GM10248 (cell line): ENCODE measurements at regions not wholly inside any gene's neighbourhood (a gene's known extent, or its start where the extent isn't known, plus 50 kb on each side); places are given as distances from the start of the nearest gene placed in this dataset.

Experiments
- CTCF ChIA-PET: fragments of 300-600 bp; sonication (Branson Sonifier 250); formaldehyde crosslinking; extraction: SDS; loops from one replicate; lab custom pipeline; 2021; ENCODE audit warnings: antibody characterized with exemption; lab: Yijun Ruan, JAX
- POLR2A ChIA-PET: fragments of 350-650 bp; sonication (Branson Sonifier 250); formaldehyde crosslinking; extraction: SDS; loops from one replicate; lab custom pipeline; 2020; ENCODE audit warnings: antibody characterized with exemption; lab: Yijun Ruan, JAX
- DNase-seq: peaks from one replicate; pipeline ENCODE4 v3.0.0; 2012; ENCODE audit errors: extremely low spot score
- TF ChIP-seq, protein P1 (sequence below): IDR thresholded peaks from 2 replicates; pipeline ENCODE4 v1.5.1; 2012; ENCODE audit warnings: mild to moderate bottlenecking, low read depth; ENCODE audit errors: extremely low read depth, missing control alignments, control extremely low read depth

DNA sequence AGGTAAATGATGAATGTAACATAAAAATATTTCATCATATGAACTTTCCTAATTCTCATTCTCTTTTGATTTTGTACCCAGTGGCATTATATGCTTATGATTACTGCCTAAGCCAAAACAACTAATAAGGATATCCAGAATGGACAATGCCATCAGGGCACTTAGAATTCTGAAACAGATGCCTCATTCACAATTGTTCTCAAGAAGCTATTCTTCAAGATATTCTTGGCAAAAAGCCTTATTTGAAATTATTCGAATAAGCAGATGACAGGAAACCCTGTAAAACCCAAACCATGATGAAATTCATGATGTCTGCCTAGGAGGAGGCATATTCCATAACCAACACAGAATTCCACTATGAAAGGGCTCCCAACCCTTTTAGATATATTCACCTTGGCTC, 353.2 kb upstream of the TRIB2 start:
- TF ChIP-seq, protein P1, sequence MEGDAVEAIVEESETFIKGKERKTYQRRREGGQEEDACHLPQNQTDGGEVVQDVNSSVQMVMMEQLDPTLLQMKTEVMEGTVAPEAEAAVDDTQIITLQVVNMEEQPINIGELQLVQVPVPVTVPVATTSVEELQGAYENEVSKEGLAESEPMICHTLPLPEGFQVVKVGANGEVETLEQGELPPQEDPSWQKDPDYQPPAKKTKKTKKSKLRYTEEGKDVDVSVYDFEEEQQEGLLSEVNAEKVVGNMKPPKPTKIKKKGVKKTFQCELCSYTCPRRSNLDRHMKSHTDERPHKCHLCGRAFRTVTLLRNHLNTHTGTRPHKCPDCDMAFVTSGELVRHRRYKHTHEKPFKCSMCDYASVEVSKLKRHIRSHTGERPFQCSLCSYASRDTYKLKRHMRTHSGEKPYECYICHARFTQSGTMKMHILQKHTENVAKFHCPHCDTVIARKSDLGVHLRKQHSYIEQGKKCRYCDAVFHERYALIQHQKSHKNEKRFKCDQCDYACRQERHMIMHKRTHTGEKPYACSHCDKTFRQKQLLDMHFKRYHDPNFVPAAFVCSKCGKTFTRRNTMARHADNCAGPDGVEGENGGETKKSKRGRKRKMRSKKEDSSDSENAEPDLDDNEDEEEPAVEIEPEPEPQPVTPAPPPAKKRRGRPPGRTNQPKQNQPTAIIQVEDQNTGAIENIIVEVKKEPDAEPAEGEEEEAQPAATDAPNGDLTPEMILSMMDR: no peak
- no peak for DNase-seq
- POLR2A ChIA-PET: no interaction called here
- CTCF ChIA-PET: interaction anchor here (1.0 kb wide), 1 partner anchor 9 kb away, joined by 3 read pairs; no protein-coding TSS in a partner anchor

DNA sequence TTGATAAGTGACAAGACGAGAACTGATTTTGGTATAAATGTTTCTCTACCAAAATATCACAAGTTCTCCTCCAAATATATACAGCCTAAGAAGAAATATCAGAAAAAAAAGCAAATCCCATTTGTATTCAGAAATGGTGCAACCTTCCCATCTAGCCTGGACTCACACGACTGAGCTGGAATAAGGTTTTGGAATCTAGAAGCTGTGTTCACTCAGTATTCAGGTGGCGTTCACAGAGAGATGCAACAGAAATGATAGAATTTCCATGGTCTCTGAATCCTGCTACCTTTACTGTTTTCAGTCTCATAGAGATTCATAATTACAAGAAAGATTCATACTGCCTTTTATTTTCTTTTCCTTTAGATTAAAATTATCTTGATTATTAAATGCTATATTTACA, 347.2 kb upstream of the TRIB2 start:
- TF ChIP-seq, protein P1: no peak
- DNase-seq: no peak
- ChIA-PET POLR2A (no interaction called here), CTCF (interaction anchor here (1.1 kb wide), 1 partner anchor 12 kb away, joined by 3 read pairs; no protein-coding TSS in a partner anchor)

DNA sequence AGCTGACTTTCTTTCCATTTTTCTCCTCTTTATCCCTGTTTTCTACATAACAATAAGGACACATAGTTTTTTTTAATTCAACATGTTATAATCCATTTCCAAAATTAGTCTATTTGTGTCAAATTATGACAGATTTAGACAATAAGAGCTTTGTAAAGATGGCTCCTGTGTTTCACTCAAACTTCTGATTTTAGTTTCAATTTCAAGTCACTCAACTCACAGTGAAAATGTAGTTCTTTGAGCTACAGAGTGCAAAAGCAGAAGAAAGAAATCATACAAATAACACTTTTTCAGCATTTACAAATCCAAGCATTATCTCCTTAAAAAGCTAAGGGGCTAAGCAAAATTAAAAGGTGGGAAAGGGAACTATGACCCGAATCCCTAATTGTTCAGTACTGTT, 340.7 kb upstream of the TRIB2 start:
- TF ChIP-seq, protein P1: no peak
- ChIA-PET CTCF (no interaction called here), POLR2A (no interaction called here)
- DNase-seq: no peak

DNA sequence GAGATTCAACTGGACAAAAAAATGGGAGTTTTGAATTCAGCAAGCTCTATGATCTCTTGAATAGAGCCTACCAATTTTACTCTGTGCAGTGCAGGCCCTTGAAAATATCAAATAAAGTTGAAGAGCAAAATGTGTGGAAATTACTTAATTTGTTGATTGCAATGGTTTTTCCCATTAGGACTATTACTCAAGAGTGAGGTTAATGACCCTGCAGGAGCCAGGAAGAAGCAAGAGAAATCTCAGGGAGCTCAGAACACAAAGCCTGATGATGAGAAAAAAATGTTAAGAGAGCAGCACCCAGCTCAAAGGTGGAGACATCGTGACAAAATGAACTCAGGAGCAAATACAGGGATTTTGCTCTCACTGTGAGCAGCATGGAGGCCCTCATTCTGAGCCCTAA, 337.6 kb upstream of the TRIB2 start:
- TF ChIP-seq, protein P1: no peak

DNA sequence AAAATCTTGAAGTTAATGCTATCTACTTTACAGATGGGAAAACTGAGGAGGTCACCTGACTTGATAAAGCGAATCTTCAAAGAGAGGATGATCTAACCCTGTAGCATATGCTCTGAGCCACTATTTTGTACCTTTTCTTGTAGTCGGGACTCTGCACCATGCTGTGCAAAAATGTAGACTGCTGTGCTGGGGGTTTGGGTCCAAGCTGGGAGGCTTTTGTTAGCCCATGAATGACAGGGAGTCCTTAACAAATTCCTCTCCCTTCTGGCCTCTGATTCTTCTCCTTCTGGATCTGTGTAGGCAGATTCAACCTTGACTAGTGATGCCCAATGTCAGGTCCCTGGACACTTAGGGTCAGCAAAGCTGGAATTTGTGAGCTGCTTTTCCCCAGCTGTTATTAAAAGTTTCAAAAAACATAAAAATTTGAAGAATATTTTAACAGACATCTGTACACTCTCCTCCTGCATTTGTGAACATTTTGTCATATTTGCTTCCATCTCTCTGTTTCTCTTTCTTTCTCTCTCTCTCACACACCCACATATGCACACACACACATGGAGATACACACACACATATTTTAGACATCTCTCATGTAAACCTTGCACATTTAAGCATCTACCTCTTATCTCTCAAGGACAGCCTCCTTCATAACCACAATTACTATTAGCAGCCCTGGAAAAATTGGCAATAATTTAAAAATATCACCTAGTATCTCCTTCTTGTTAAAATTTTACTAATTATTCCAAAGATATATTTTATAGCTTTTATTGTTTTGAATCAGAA, 335.0 kb upstream of the TRIB2 start:
- DNase-seq: no peak
- TF ChIP-seq, protein P1: no peak
- POLR2A ChIA-PET: no interaction called here
- CTCF ChIA-PET: interaction anchor here (1.1 to 1.7 kb wide), 2 partner anchors 12 to 18 kb away, joined by 3 read pairs; no protein-coding TSS in a partner anchor

More for the DNA sequence above, 337.6 kb upstream of the TRIB2 start:
- POLR2A ChIA-PET: no interaction called here
- CTCF ChIA-PET: no interaction called here
- DNase-seq: no peak

DNA sequence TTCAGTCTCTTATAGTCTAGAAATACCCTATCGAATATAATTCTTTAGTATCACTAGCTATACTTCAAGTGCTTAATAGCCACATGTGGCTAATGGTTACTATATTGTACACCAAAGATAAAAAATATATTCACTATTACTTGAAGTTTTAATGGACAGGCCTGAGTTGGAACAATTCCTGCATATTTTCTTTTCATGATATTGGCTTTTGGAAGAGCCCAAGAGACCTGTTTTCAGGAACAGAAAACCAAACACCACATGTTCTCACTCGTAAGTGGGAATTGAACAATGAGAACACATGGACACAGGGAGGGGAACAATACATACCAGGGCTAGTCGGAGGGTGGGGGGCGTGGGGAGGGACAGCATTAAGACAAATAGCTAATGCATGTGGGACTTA, 334.4 kb upstream of the TRIB2 start:
- TF ChIP-seq, protein P1: no peak
- ChIA-PET CTCF (interaction anchor here (1.1 to 1.7 kb wide), 2 partner anchors 13 to 39 kb away, joined by 3 read pairs; no protein-coding TSS in a partner anchor), POLR2A (no interaction called here)
- no peak for DNase-seq
